GM12891 (cell line): ENCODE measurements at regions not wholly inside any gene's neighbourhood (a gene's known extent, or its start where the extent isn't known, plus 50 kb on each side); places are given as distances from the start of the nearest gene placed in this dataset.

ENCODE experiments used
- POLR2A ChIP-seq: IDR thresholded peaks from 2 replicates; pipeline ENCODE4 v1.6.1; 2011; ENCODE audit warnings: low read depth, low read length, control low read depth
- POLR2AphosphoS5 ChIP-seq: IDR thresholded peaks from 2 replicates; pipeline ENCODE4 v1.6.1; 2011; ENCODE audit warnings: low read depth, low read length, control low read depth
- TAF1 ChIP-seq: IDR thresholded peaks from 2 replicates; pipeline ENCODE4 v1.6.1; 2011; ENCODE audit warnings: low read depth, low read length, control low read depth

DNA sequence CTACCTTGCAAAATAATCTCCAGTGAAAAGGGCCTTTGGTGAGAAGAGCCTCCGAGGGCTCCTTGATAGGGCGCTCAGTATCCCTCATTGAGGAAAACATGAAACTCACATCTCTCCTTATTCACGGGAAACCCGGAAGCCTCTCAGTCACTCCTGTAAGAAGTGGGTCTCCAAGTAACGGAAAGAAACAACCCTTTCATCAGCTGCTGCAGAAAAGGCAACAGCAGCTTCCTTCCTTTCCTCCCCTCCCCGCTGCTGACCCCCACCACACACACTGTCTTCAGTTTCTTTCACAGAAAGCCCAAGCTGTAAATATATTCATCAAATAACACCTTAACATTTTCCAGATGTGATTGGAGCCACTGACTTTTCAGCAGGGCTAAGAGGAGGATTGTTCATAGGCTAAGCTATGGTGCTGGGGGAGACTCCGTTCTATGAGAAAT lies 81.4 kb downstream of the C9orf152 start:
- no peak for TF ChIP-seq POLR2A
- TF ChIP-seq POLR2AphosphoS5: no peak
- TF ChIP-seq TAF1: no peak
